Body of pancreas (tissue), 4 donors: ENCODE measurements at regions not wholly inside any gene's neighbourhood (a gene's known extent, or its start where the extent isn't known, plus 50 kb on each side); places are given as distances from the start of the nearest gene placed in this dataset.

Source experiments
- ATAC-seq: fragments of 150-250 bp; one replicate; pipeline ENCODE4 v1.9.1; 2016
- DNase-seq, 4 donors: peaks; one replicate each; pipeline ENCODE4 v3.0.0-alpha.2; 2019
- H3K27ac ChIP-seq, 4 donors: fragments of 200-600 bp; sonication (generic); 1 replicate in 3 of 4; 2 replicates in 1 of 4; pipeline versions ENCODE4 v1.5.1 to v1.6.1; 2016 to 2019; ENCODE audit warnings: mild to moderate bottlenecking in 1 of 4, mixed read lengths in 1 of 4, moderate library complexity in 1 of 4
- H3K27me3 ChIP-seq, 2 donors: fragments of 200-600 bp; sonication (generic); one replicate each; pipeline ENCODE4 v1.6.0; 2016; ENCODE audit warnings: mild to moderate bottlenecking in 1 of 2
- H3K36me3 ChIP-seq, 2 donors: fragments of 200-600 bp; sonication (generic); replicated peaks in 1 of 2; 2 replicates each; pipeline ENCODE4 v1.5.1; 2016; ENCODE audit warnings: low read depth in 2 of 2; ENCODE audit not compliant: insufficient read depth in 1 of 2
- H3K4me1 ChIP-seq: fragments of 200-600 bp; sonication (generic); one replicate; pipeline ENCODE4 v1.6.0; 2016
- H3K4me3 ChIP-seq, 2 donors: fragments of 200-600 bp; sonication (generic); 1 replicate in 1 of 2; 2 replicates in 1 of 2; pipeline ENCODE4 v1.5.1; 2016 to 2019
- H3K9me3 ChIP-seq, 3 donors: fragments of 200-600 bp; sonication (generic); 1 replicate in 2 of 3; 2 replicates in 1 of 3; pipeline ENCODE4 v1.5.1; 2016
- POLR2A ChIP-seq, 3 donors: fragments of 450-650 bp; IDR thresholded peaks; one replicate each; pipeline ENCODE4 v1.6.1; 2016; ENCODE audit warnings: antibody characterized with exemption in 3 of 3, mild to moderate bottlenecking in 2 of 3
- WGBS, 2 donors: methylation state at CpG; one replicate each; pipeline ENCODE4 v1.1.5; 2017; 5-methylcytosine and 5-hydroxymethylcytosine counted together
- intact Hi-C: fragments of 100-400 bp; cut with DNase I; formaldehyde crosslinking; loops from one replicate; pipeline ENCODE4 v1.15.1; 2023
- TF ChIP-seq, protein P1 (sequence below), 7 experiments: fragments of 450-650 bp in 4 of 7; fragments of 200-600 bp in 3 of 7; sonication (generic) in 3 of 7; IDR thresholded peaks; one replicate each; pipeline ENCODE4 v1.5.1; 2016 to 2019; ENCODE audit warnings: antibody characterized with exemption in 7 of 7

DNA sequence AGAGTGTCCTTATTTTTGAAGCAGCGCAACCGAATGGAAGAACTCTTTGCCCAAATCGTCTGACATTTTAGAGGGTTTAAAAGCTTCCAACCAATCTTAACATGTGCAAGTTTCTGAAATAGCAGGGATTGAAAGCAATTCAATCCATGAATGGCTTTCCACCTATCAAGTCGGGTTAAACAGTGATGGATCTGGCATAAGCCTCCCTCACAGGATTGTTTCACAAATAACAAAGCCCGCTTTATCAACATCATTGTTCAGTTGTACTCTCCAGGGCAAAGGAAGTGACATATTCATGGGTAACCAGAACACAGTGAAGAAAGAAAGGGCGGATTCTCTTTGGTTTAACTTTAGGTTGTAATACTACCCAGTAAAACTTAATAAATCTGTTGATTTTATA lies 497.3 kb downstream of the MTRR start:
- H3K4me1 ChIP-seq = no peaks in the 10 kb centered on the region
- no peak for ATAC-seq
- no peaks in the 10 kb centered on the region for H3K27me3 ChIP-seq
- no peak for DNase-seq
- H3K4me3 ChIP-seq = no peak overlapping the region
- TF ChIP-seq, protein P1, sequence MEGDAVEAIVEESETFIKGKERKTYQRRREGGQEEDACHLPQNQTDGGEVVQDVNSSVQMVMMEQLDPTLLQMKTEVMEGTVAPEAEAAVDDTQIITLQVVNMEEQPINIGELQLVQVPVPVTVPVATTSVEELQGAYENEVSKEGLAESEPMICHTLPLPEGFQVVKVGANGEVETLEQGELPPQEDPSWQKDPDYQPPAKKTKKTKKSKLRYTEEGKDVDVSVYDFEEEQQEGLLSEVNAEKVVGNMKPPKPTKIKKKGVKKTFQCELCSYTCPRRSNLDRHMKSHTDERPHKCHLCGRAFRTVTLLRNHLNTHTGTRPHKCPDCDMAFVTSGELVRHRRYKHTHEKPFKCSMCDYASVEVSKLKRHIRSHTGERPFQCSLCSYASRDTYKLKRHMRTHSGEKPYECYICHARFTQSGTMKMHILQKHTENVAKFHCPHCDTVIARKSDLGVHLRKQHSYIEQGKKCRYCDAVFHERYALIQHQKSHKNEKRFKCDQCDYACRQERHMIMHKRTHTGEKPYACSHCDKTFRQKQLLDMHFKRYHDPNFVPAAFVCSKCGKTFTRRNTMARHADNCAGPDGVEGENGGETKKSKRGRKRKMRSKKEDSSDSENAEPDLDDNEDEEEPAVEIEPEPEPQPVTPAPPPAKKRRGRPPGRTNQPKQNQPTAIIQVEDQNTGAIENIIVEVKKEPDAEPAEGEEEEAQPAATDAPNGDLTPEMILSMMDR (IDR thresholded peaks at IDR 0.05) = no peak
- no peak for TF ChIP-seq POLR2A (IDR thresholded peaks at IDR 0.05)
- H3K9me3 ChIP-seq = no peaks in the 10 kb centered on the region
- H3K27ac ChIP-seq = no peak overlapping the region
- H3K36me3 ChIP-seq = no peaks in the 10 kb centered on the region
- WGBS, 2 donors = 33 to 45% methylated on average over 6 of the region's 6 CpGs
- intact Hi-C loops = no loop called here

DNA sequence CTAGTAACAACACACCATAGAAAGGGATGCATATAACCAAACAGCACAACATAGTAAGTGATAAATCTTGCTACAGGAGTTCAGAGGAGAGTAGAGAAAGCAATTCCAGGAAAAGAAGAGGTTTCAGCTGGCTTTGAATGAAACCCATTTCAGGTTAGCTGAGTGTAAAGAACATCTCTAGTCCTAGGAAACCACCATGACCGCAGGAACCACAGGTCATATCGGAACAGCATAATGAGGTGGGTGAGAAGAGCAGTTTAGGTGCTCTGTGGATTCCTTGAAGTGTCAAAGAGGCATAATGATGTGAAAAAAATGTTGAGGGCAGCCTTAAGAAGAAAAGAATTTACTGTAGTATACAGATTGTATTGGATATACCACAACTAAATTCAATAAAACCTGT lies 507.5 kb downstream of the MTRR start:
- WGBS, 2 donors = 53 to 69% methylated on average over 2 of the region's 2 CpGs
- intact Hi-C loops = no loop called here
- DNase-seq (no peak), ATAC-seq (no peak)
- Histone ChIP-seq H3K4me1 (no peaks in the 10 kb centered on the region), H3K27me3 (no peaks in the 10 kb centered on the region), H3K4me3 (no peak overlapping the region), H3K27ac (no peak overlapping the region), H3K36me3 (no peaks in the 10 kb centered on the region), H3K9me3 (no peaks in the 10 kb centered on the region)
- TF ChIP-seq, protein P1 (IDR thresholded peaks at IDR 0.05) = no peak
- TF ChIP-seq POLR2A (IDR thresholded peaks at IDR 0.05) = no peak

DNA sequence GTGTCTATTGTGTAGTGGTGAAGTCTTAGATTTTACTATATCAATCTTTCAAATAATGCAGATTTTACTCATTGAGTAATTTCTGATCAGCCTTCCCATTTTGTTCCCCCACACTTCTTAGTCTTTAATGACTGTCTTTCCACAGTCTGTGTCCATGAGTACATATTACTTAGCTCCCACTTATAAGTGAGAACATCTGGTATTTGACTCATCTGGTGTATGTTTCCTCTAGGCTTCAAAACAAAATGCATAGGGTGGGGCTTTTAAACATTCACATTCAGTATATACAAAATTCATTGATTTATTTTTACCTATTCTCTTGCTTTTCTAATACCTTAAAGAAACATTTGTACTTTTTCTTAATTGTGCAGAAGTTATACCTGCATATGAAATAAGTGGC lies 513.0 kb downstream of the MTRR start:
- DNase-seq (no peak), ATAC-seq (no peak)
- intact Hi-C loops = no loop called here
- no peaks in the 10 kb centered on the region for H3K4me1 ChIP-seq
- no peaks in the 10 kb centered on the region for H3K9me3 ChIP-seq
- no peak overlapping the region for H3K27ac ChIP-seq
- H3K27me3 ChIP-seq = no peaks in the 10 kb centered on the region
- H3K4me3 ChIP-seq = no peak overlapping the region
- no peaks in the 10 kb centered on the region for H3K36me3 ChIP-seq
- no peak for TF ChIP-seq POLR2A (IDR thresholded peaks at IDR 0.05)
- TF ChIP-seq, protein P1 (IDR thresholded peaks at IDR 0.05) = no peak

DNA sequence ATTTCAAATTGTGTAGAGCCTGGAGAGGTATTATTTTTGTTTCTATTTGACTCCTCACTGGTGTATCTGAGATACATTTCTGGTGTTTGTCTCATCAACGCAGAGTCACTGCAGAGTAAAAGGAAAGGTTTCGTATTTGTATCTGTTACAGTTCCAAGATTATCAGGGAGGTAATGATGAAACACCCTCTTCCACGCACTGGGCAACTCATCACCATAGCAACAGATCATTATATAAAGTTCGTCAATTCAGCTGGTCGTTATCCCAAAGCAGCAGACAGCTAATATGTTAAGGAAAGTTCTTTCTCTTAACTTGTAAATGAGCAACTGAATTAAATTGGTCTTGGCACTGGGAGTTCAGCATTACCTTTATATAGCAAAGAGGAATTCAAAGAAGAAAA lies 513.5 kb downstream of the MTRR start:
- TF ChIP-seq POLR2A (IDR thresholded peaks at IDR 0.05) = no peak
- TF ChIP-seq, protein P1 (IDR thresholded peaks at IDR 0.05) = no peak
- no peaks in the 10 kb centered on the region for H3K4me1 ChIP-seq
- 44% methylated on average over 5 of the region's 5 CpGs for WGBS, 2 donors
- intact Hi-C loops = no loop called here
- no peak for DNase-seq
- no peak for ATAC-seq
- no peaks in the 10 kb centered on the region for H3K36me3 ChIP-seq
- no peaks in the 10 kb centered on the region for H3K27me3 ChIP-seq
- no peak overlapping the region for H3K4me3 ChIP-seq
- no peaks in the 10 kb centered on the region for H3K9me3 ChIP-seq
- H3K27ac ChIP-seq = no peak overlapping the region

DNA sequence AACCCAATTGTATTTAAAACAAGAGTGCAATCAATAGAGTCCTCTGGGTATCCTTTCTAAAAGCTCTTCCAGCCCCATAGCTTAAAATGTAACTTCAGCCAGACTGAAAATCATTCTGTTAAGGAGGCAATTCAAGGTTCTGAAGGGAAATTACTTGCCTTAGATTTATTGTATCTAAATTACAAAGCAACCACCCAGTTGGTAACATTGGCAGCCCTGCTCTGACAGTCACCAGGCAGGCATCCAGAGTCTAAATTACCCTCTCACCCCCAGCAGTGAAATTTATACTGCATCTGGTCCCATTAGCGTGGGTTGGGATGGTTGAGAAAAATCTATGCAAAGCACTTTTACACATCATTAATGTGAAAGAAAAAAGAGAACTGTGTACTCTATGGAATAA lies 514.7 kb downstream of the MTRR start:
- Histone ChIP-seq H3K9me3 (no peaks in the 10 kb centered on the region), H3K4me3 (no peak overlapping the region), H3K27ac (no peak overlapping the region), H3K4me1 (no peaks in the 10 kb centered on the region), H3K27me3 (no peaks in the 10 kb centered on the region), H3K36me3 (no peaks in the 10 kb centered on the region)
- ATAC-seq = no peak
- intact Hi-C loops = no loop called here
- 23 to 37% methylated on average over 1 of the region's 1 CpG for WGBS, 2 donors
- no peak for DNase-seq
- TF ChIP-seq, protein P1 (IDR thresholded peaks at IDR 0.05) = no peak
- TF ChIP-seq POLR2A (IDR thresholded peaks at IDR 0.05) = no peak
